AG09319 (cell line): ENCODE measurements at regions not wholly inside any gene's neighbourhood (a gene's known extent, or its start where the extent isn't known, plus 50 kb on each side); places are given as distances from the start of the nearest gene placed in this dataset.
A peak's percentile ranks its signal among the peaks of the same experiment; 100 is the strongest.

Source experiments
- DNase-seq: peaks from one replicate; pipeline ENCODE4 v3.0.0-alpha.2; 2010; ENCODE audit warnings: low read depth; ENCODE audit errors: extremely low read depth
- TF ChIP-seq, protein P1 (sequence below): IDR thresholded peaks from 2 replicates; pipeline ENCODE4 v1.5.1; 2011; ENCODE audit warnings: low read depth, mild to moderate bottlenecking, inconsistent platforms, low read length, moderate library complexity

DNA sequence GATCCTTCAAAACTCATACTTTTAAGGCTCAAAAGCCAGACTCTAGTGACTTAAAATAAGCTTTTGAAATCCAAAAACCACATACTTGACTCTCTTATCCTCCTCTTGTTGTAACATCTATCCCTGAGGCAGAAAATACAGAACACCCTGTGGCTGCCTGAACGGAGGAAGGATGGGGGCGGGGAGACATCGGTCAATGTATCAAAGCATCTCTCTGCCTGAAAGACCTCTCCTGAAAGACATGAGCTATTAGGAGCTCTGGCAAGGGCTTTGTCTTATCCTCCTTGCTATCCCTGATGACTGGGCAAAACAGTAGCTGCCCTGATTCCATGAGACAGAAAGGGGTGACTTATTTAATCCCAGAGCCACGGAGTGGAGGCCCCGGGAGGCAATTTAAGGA is 122.4 kb downstream of the MN1 start:
- TF ChIP-seq, protein P1, sequence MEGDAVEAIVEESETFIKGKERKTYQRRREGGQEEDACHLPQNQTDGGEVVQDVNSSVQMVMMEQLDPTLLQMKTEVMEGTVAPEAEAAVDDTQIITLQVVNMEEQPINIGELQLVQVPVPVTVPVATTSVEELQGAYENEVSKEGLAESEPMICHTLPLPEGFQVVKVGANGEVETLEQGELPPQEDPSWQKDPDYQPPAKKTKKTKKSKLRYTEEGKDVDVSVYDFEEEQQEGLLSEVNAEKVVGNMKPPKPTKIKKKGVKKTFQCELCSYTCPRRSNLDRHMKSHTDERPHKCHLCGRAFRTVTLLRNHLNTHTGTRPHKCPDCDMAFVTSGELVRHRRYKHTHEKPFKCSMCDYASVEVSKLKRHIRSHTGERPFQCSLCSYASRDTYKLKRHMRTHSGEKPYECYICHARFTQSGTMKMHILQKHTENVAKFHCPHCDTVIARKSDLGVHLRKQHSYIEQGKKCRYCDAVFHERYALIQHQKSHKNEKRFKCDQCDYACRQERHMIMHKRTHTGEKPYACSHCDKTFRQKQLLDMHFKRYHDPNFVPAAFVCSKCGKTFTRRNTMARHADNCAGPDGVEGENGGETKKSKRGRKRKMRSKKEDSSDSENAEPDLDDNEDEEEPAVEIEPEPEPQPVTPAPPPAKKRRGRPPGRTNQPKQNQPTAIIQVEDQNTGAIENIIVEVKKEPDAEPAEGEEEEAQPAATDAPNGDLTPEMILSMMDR, result no peak
- DNase-seq, result no peak

DNA sequence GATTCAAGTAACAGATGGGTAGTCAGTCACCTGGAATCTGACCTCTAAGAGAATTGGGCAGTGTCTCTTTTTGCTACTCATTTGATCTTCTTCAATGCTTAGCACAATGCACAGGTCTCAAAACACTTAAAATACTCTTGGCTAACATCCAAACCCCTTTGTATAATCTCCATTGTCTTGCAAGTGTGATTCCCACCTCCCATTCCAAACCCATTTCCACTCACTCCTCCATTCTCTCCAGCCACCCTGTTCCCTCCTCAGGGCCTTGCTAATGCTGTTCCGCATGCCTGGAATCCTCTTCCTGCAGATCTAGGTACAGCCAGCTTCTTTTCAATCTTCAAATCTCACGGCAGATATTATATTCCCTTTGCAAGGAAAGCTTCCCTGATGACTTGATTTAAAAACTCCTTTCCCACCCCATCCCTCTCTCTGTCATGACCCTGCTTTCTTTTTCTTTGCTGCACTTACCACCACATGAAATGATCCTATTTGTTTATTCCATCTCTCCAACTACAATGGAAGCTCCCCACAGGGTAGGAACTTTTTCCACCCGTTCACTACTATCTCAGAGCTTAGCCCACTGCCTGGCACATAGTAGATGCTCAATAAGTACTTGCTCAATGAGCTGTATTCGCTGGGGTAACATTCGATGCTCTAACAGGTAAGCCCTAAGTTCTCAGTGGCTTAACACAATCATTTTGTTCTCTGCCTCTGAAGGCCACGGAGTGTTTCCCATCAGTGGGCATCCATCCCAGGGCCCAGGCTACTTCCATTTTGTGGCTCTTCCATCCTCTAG is 121.7 kb downstream of the MN1 start:
- TF ChIP-seq, protein P1, result no peak
- no peak for DNase-seq

DNA sequence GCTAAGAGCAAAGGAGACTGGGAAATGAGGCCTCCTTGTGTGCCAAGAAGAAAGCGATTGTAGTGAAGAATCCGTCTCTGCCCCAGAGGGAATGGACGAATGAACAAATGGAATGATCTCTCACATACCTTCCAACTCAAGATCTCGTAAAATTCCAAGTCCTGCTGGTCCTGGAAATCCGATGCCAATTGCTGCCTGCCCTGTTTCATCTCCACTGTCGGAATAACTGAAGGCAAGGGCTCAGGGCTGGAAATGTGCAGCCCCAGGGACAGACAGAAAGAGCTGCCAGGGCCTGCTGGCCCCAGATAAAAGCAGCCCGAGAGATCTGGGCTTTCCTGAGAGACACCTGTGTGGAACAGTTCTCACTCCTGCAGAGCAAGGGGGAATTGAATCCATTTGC is 120.9 kb downstream of the MN1 start:
- DNase-seq, result no peak
- TF ChIP-seq, protein P1, result no peak

DNA sequence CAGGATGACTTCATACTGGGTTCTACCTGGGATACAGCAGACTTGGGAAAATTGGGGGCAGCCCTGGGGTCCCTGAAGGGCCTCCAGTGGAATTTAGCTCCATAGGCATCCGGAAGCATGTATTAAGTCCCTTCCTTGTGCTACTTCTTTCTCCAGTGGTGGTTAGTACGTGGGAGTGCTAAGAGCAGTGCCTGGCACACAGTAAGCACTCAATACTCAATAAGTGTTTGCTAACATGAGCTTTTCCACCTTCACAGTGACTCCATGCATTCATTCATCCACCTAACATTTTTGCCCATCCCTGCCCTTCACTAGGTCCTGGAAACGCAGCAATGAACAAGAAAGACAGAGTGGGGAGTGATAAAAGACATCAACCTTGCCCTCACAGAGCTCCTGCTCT is 120.5 kb downstream of the MN1 start:
- TF ChIP-seq, protein P1, result no peak
- no peak for DNase-seq

DNA sequence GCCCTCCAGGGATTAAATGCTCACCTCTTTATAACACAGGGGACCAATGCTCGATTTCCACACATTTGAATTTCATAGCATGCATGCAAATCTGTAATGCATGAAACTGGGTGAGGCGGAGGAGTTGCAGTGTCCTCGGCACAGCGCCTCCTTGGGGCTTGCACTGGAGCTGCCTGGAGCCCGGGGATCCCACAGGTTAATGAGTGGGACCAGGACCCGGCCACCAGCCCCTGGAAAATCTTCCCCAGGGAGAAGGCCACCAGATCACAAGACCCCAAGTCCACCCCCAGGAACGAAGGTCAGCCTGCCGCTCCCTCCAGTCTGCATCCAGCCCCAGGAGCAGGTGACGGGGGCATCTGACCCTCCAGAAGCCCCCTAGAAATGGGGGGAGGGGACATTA is 119.1 kb downstream of the MN1 start:
- TF ChIP-seq, protein P1, result peak; percentile 14
- no peak for DNase-seq

- TF ChIP-seq, protein P1, result no peak
- DNase-seq, result no peak
These were observed 116.7 kb downstream of the MN1 start for GRCh38 chr22:27684901-27685300.

DNA sequence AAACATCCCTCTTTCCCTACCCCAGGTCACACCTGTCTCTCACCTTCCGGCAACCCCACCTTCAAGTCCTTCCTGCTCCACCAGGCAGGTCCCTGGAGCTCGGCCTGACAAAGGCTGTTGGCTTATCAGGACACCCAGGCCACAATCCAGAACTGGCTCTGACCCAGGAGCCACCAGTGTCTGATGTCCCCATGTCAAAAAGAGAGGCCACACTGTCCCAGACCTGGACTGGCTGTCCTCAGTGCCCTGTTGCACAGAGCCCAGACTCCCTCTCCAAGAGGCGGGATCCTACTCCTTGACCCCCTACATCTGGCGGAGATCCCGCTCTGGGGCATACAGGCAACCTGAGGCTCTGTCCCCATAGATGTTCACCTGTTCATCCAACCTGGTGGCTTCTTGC is 116.0 kb downstream of the MN1 start:
- TF ChIP-seq, protein P1, result no peak
- DNase-seq, result no peak
